ENCODE measurements at regions not wholly inside any gene's neighbourhood (a gene's known extent, or its start where the extent isn't known, plus 50 kb on each side); places are given as distances from the start of the nearest gene placed in this dataset.

- no peak overlapping the region for H3K14ac ChIP-seq (ENCODE audit: insufficient read depth, low read length)
- no peaks in the 10 kb centered on the region for H3K79me2 ChIP-seq (ENCODE audit: insufficient read depth, low read length)
- no peaks in the 10 kb centered on the region for H4K20me1 ChIP-seq (ENCODE audit: control insufficient read depth, insufficient read depth, insufficient read length)
- TF ChIP-seq CTCF (conservative IDR thresholded peaks at IDR 0.05), result no peak
- H3K4me1 ChIP-seq (ENCODE audit: insufficient read depth, low read length), result no peaks in the 10 kb centered on the region
- H4K5ac ChIP-seq (ENCODE audit: insufficient read length, low read depth, low read length), result no peak overlapping the region
- Mint-ChIP-seq H3K27ac (no peak overlapping the region), H3K36me3 (ENCODE audit: insufficient read depth in 1 of 3, low read depth in 3 of 3) (no peaks in the 10 kb centered on the region), H3K27me3 (ENCODE audit: low read depth) (peaks cover 1% of the 10 kb centered on the region; the same call in 1 of the 2 replicates), H3K4me1 (peaks cover 6 to 8% of the 10 kb centered on the region in 2 experiments; a peak in 2 of 4 replicates), H3K4me3 (no peak overlapping the region), H3K9me3 (no peaks in the 10 kb centered on the region)
- no peaks in the 10 kb centered on the region for H3K79me1 ChIP-seq (ENCODE audit: insufficient read depth, low read depth, low read length, poor library complexity, severe bottlenecking)
- H4K91ac ChIP-seq (ENCODE audit: insufficient read length, low read depth, low read length), result no peak overlapping the region
- no peak for DNase-seq
- no peaks in the 10 kb centered on the region for H3K9me3 ChIP-seq (ENCODE audit: control insufficient read depth, low read depth, low read length)
- no peak overlapping the region for H3K4me2 ChIP-seq (ENCODE audit: insufficient read depth, insufficient read length, low read length)
- no peaks in the 10 kb centered on the region for H3K23me2 ChIP-seq (ENCODE audit: insufficient read length, low read depth, low read length, poor library complexity, severe bottlenecking)
- no peak overlapping the region for H2BK20ac ChIP-seq (ENCODE audit: low read depth, low read length, poor library complexity, severe bottlenecking)
- H3K9ac ChIP-seq (ENCODE audit: extremely low read depth, insufficient read length, low read length), result no peak overlapping the region
- WGBS (ENCODE audit: extremely low coverage, insufficient read length, low lambda C conversion rate), result no CpG with 5 or more reads among the region's 4 CpGs
- H3T11ph ChIP-seq (ENCODE audit: low read length), result no peak overlapping the region
- H3K27ac ChIP-seq (ENCODE audit: insufficient read length, low read depth, low read length), result no peak overlapping the region
- H2BK5ac ChIP-seq (ENCODE audit: insufficient read length, low read length), result no peak overlapping the region
- H2BK12ac ChIP-seq (ENCODE audit: insufficient read length, low read depth, low read length), result no peak overlapping the region
- no peak overlapping the region for H3K18ac ChIP-seq (ENCODE audit: insufficient read length, low read depth, low read length)
- H3K23ac ChIP-seq (ENCODE audit: insufficient read length, low read depth, low read length), result no peak overlapping the region
- H3K27me3 ChIP-seq (ENCODE audit: insufficient read depth, low read length), result no peaks in the 10 kb centered on the region
- H2BK15ac ChIP-seq (ENCODE audit: low read depth, low read length), result no peak overlapping the region
- no peak overlapping the region for H4K8ac ChIP-seq (replicated peaks; ENCODE audit: insufficient read length, low read depth, low read length)
- no peak overlapping the region for H2AK5ac ChIP-seq (ENCODE audit: insufficient read length, low read length)
- H2AFZ ChIP-seq (ENCODE audit: low read length), result no peak overlapping the region
- H3K56ac ChIP-seq (ENCODE audit: insufficient read length, low read depth, low read length), result no peak overlapping the region
- no peak overlapping the region for H2BK120ac ChIP-seq (ENCODE audit: low read depth, low read length, poor library complexity, severe bottlenecking)
- no peak overlapping the region for H3K4ac ChIP-seq (ENCODE audit: low read depth, low read length)
Observed at GRCh38 chr2:29981402-29981801, 60.0 kb upstream of the ALK start.
